Activated CD4-positive, alpha-beta T cell treated with anti-CD3 and anti-CD28 coated beads, Interleukin-2, amount 10 ng/mL, durations not matched to agents 7 days and 5 days (primary cell): ENCODE measurements at regions not wholly inside any gene's neighbourhood (a gene's known extent, or its start where the extent isn't known, plus 50 kb on each side); places are given as distances from the start of the nearest gene placed in this dataset.

Source experiments
- CTCF ChIA-PET: fragments of 350-600 bp; sonication (Branson Sonifier 250); formaldehyde crosslinking; loops from one replicate; lab custom pipeline; 2021; ENCODE audit warnings: antibody characterized with exemption; lab: Charles Lee
- POLR2A ChIA-PET: fragments of 350-600 bp; sonication (Branson Sonifier 250); formaldehyde crosslinking; loops from one replicate; lab custom pipeline; 2021; ENCODE audit warnings: antibody characterized with exemption; lab: Charles Lee
- DNase-seq: peaks from one replicate; pipeline ENCODE4 v3.0.0-alpha.2; 2020
- H3K27ac Mint-ChIP-seq: one replicate; pipeline ENCODE4 v1.8.0; 2021; ENCODE audit warnings: mild to moderate bottlenecking, moderate library complexity, mixed read lengths
- H3K27me3 Mint-ChIP-seq: one replicate; pipeline ENCODE4 v1.8.0; 2021; ENCODE audit warnings: mixed read lengths
- H3K36me3 Mint-ChIP-seq: one replicate; pipeline ENCODE4 v1.8.0; 2021; ENCODE audit warnings: low read depth, mixed read lengths
- H3K4me1 Mint-ChIP-seq: one replicate; pipeline ENCODE4 v1.8.0; 2021; ENCODE audit warnings: mixed read lengths
- H3K4me3 Mint-ChIP-seq: one replicate; pipeline ENCODE4 v1.8.0; 2021; ENCODE audit warnings: mild to moderate bottlenecking, moderate library complexity, mixed read lengths
- H3K9me3 Mint-ChIP-seq: one replicate; pipeline ENCODE4 v1.8.0; 2021; ENCODE audit warnings: mixed read lengths

DNA sequence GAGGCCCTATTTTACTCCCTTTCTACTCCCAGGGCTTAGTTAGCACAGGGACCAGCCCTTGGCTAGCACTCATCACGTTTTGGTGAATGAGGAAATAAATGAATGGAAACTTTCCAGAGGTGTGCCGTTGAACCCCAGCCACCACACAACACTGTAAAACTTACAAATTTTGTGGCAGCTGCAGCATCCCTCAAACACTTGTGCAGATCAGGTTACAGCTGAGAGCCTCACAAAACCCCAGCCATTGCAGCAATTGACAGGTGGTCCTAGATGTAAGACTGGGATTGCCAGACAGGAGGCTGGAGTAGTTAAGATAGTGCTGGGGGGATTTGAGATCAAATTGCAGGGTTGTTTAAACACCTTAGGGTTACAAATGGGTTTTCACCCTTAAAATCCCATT lies 482.2 kb upstream of the KIF2A start:
- H3K27ac Mint-ChIP-seq = no peak overlapping the region
- no peak for DNase-seq
- H3K4me3 Mint-ChIP-seq = no peak overlapping the region
- peaks cover 2% of the 10 kb centered on the region for H3K27me3 Mint-ChIP-seq
- H3K4me1 Mint-ChIP-seq = no peaks in the 10 kb centered on the region
- no peaks in the 10 kb centered on the region for H3K9me3 Mint-ChIP-seq
- ChIA-PET POLR2A (no interaction called here), CTCF (no interaction called here)
- no peaks in the 10 kb centered on the region for H3K36me3 Mint-ChIP-seq

DNA sequence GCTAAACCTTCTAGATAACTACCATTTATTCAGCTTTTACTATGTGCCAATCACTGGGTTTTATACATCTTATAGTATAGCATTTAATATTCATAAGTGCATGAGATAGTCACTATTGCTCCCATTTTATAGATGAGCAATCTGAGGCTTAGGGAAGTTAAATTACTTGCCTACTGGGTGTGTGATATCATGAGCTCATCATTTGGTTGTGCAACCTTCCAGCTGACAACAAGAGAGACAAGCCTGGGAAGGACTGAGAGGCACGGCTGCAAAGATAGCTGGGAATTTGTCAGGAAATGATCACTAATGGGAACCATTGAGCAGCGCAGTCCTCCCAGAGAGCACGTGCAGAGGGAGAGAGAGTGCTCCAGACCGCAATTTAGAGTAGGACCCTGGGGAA lies 481.6 kb upstream of the KIF2A start:
- ChIA-PET POLR2A (no interaction called here), CTCF (no interaction called here)
- Mint-ChIP-seq H3K4me1 (no peaks in the 10 kb centered on the region), H3K27me3 (peaks cover under 1% of the 10 kb centered on the region), H3K27ac (no peak overlapping the region), H3K9me3 (no peaks in the 10 kb centered on the region), H3K36me3 (no peaks in the 10 kb centered on the region), H3K4me3 (no peak overlapping the region)
- no peak for DNase-seq

DNA sequence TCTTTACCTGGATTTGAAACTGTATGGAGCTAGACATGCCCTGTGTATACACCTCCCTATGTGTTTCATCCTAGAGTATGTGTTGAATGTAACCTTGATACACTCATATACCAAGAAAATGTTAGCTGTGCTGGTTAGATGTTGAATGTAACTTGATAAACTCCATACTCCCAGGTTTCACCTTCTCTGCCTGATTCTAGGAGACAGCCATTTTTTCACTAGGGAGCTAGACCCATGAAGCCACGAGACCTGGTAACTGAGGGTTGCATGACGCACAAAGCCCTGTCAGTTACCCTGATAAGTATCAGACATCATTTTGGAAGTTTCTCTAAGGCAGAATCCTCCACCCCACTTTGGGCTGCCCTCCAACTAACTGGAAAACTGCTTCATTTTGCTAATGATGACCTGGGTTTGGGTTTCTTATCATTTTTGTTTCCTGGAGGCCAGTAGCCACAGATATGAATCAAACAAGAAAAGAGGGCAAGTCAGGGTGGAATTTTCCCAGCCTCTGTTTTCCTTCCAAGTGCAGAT lies 478.5 kb upstream of the KIF2A start:
- DNase-seq = no peak
- no peaks in the 10 kb centered on the region for H3K27me3 Mint-ChIP-seq
- H3K9me3 Mint-ChIP-seq = no peaks in the 10 kb centered on the region
- H3K27ac Mint-ChIP-seq = no peak overlapping the region
- no peaks in the 10 kb centered on the region for H3K4me1 Mint-ChIP-seq
- no peak overlapping the region for H3K4me3 Mint-ChIP-seq
- CTCF ChIA-PET = no interaction called here
- H3K36me3 Mint-ChIP-seq = no peaks in the 10 kb centered on the region
- POLR2A ChIA-PET = no interaction called here

DNA sequence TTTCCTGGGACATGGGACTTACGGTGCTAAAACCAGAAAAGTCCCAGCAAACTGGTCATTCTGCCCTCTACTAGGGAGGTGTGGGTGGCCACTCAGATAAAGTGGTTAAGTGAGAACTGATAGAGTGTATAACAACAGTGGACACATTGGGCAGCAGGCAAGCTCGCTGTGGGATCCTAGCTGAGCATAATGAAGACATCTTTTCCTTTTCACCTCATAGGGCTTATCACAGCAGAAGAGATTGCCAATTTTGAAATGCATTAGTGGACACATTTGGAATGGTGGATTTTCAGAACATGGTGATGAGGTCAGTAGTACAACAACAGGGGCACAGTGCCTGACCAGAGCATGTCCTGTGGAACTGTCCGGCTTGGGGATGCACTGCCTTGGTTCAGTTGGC lies 477.1 kb upstream of the KIF2A start:
- Mint-ChIP-seq H3K9me3 (no peaks in the 10 kb centered on the region), H3K27ac (no peak overlapping the region), H3K36me3 (no peaks in the 10 kb centered on the region), H3K27me3 (no peaks in the 10 kb centered on the region), H3K4me1 (no peaks in the 10 kb centered on the region), H3K4me3 (no peak overlapping the region)
- no peak for DNase-seq
- CTCF ChIA-PET = no interaction called here
- POLR2A ChIA-PET = no interaction called here

DNA sequence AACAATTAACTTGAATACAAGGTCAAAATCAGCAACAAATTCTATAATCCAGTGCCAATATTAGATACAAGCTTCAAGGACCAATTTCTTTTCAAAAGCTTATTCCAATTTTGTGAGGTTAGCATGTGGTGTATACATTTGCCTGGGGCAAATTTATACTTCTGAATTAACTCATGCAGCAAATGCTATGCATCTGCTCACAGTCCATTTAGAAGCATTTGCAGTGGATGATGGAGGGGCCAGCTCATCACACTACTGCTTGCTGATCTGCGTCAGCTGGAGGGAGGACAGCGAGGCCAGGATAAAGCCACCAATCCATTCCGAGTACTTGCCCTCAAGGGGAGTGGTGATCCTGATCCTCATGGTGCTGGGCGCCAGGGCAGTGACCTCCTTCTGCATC lies 474.3 kb upstream of the KIF2A start:
- DNase-seq = no peak
- ChIA-PET CTCF (no interaction called here), POLR2A (no interaction called here)
- Mint-ChIP-seq H3K27me3 (peaks cover 3% of the 10 kb centered on the region), H3K4me1 (no peaks in the 10 kb centered on the region), H3K4me3 (no peak overlapping the region), H3K9me3 (no peaks in the 10 kb centered on the region), H3K27ac (no peak overlapping the region), H3K36me3 (no peaks in the 10 kb centered on the region)

DNA sequence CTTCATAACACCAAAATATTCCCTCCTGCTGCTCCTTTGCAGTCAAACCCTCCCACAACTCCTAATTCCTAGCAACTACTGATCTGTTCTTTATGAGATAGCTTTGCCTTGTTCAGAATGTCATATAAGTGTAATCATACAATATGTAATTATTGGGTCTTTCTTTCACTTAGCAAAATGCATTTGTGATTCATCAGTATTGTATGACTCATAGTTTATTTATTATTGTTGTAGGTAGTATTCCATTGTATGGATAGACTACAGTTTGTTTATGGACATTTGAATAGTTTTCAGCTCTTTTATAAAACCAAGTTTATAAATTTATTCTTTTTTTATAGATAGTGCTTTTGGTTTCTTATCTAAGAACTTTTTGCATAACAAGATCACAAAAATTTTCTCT lies 468.2 kb upstream of the KIF2A start:
- no peaks in the 10 kb centered on the region for H3K36me3 Mint-ChIP-seq
- peaks cover 3% of the 10 kb centered on the region for H3K27me3 Mint-ChIP-seq
- ChIA-PET POLR2A (interaction anchor here (0.6 kb wide), 1 partner anchor 128 kb away, joined by 3 read pairs; no protein-coding TSS in a partner anchor), CTCF (no interaction called here)
- H3K4me3 Mint-ChIP-seq = no peak overlapping the region
- DNase-seq = no peak
- H3K4me1 Mint-ChIP-seq = no peaks in the 10 kb centered on the region
- no peak overlapping the region for H3K27ac Mint-ChIP-seq
- no peaks in the 10 kb centered on the region for H3K9me3 Mint-ChIP-seq

DNA sequence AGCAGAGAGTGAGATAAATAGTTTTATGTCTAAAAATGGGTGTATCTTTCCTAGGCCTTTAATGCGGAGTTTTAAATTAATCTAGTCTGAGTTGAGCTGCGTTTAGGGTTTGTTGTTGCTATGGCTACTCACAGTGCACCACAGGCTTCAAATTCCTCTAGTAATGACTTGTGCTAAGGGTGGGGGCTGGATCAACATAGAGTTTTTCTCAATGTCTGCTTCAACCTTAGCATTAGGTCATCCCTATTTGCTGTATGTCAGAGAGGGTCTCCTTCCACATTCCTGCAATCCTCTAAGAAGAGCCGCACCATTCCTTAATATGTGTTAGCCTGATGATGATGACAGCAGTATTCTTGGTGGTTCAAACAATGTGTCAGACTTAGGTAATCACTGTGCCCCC lies 465.6 kb upstream of the KIF2A start:
- POLR2A ChIA-PET = no interaction called here
- CTCF ChIA-PET = no interaction called here
- no peaks in the 10 kb centered on the region for H3K9me3 Mint-ChIP-seq

DNA sequence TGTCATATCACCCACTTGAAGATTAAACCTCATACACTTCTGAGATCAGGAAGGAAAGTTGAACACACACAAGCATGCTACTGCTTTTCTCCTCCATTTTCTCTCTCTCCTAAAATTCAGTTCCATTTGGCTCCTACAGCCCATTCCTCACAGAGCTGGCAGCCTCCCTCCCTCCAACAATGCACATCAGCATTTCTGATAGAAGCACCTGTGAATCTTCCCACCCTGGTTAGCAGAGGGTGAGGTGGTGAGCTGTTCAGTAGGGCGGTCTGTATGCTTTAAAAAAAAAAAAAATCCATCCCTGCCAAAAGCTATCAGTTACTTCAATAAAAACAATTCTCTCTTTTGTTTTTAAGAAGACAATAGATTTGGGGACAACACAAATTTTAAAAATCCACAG lies 463.2 kb upstream of the KIF2A start:
- Mint-ChIP-seq H3K4me1 (no peaks in the 10 kb centered on the region), H3K27me3 (peaks cover 3% of the 10 kb centered on the region), H3K36me3 (no peaks in the 10 kb centered on the region), H3K9me3 (no peaks in the 10 kb centered on the region), H3K27ac (no peak overlapping the region), H3K4me3 (no peak overlapping the region)
- ChIA-PET CTCF (no interaction called here), POLR2A (no interaction called here)
- DNase-seq = no peak

More for the DNA sequence above, 465.6 kb upstream of the KIF2A start:
- peaks cover 3% of the 10 kb centered on the region for H3K27me3 Mint-ChIP-seq
- H3K27ac Mint-ChIP-seq = no peak overlapping the region
- H3K4me3 Mint-ChIP-seq = no peak overlapping the region
- no peaks in the 10 kb centered on the region for H3K36me3 Mint-ChIP-seq
- no peaks in the 10 kb centered on the region for H3K4me1 Mint-ChIP-seq
- DNase-seq = no peak

DNA sequence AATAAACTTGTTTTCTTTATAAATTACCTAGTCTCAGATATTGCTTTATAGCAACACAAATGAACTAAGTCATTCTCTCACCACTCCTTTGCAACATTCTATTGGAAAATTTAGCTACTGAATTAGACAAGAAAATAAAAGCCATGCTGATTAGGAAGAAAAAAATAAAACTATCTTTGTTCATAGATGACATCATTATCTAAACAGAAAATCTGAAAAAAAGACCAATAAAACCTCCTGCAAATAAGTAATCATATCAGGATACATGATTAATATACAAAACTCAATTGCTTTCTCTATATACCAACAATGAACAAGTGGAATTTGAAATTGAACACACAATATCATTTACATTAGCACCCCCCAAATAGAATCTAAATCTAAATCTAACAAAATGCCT lies 455.3 kb upstream of the KIF2A start:
- no peak for DNase-seq
- H3K27ac Mint-ChIP-seq = no peak overlapping the region
- no peaks in the 10 kb centered on the region for H3K4me1 Mint-ChIP-seq
- H3K36me3 Mint-ChIP-seq = no peaks in the 10 kb centered on the region
- no peaks in the 10 kb centered on the region for H3K9me3 Mint-ChIP-seq
- ChIA-PET POLR2A (no interaction called here), CTCF (no interaction called here)
- H3K27me3 Mint-ChIP-seq = peaks cover 3% of the 10 kb centered on the region
- H3K4me3 Mint-ChIP-seq = no peak overlapping the region

DNA sequence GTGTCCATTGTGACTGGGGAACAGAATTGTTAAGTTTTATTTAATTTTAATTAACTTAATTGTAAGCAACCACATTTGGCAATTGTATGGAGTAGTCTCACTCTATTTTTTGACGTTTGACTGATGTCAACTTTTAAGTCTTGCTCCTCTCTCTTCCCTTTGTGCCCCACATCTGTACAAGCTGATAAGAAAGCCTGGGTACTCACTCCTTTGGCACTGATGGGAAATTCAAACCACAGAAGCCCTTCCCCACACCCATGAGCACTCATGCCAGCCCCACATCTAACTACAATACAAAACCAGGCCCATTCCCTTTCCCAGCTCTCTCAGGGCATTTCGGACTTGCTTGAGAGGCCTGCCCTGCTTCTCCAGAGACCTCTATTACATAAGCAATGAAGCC lies 451.5 kb upstream of the KIF2A start:
- ChIA-PET CTCF (no interaction called here), POLR2A (no interaction called here)
- H3K4me3 Mint-ChIP-seq = no peak overlapping the region
- no peaks in the 10 kb centered on the region for H3K4me1 Mint-ChIP-seq
- no peak overlapping the region for H3K27ac Mint-ChIP-seq
- no peaks in the 10 kb centered on the region for H3K36me3 Mint-ChIP-seq
- DNase-seq = no peak
- peaks cover 5% of the 10 kb centered on the region for H3K9me3 Mint-ChIP-seq
- no peaks in the 10 kb centered on the region for H3K27me3 Mint-ChIP-seq

DNA sequence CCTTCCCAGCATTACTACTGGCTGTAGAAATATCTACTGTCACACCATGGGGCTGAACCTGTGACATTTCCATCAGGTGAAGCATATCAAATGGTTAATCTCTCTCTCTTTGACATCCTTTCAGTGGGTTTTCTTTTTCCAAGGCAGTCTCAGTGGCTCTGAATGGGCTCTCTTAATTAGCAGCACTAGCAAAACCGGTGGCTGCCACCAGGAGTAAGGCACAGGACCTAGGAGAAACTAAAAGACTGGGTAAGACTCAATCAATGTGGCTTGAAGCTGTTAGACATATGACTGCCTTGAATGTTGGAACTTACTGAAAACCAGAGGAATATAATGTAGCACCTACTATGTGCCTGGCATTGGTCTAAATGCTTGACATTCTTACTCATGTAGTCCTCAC lies 445.0 kb upstream of the KIF2A start:
- no peaks in the 10 kb centered on the region for H3K4me1 Mint-ChIP-seq
- CTCF ChIA-PET = no interaction called here
- H3K27ac Mint-ChIP-seq = no peak overlapping the region
- POLR2A ChIA-PET = no interaction called here
- no peaks in the 10 kb centered on the region for H3K27me3 Mint-ChIP-seq
- peaks cover 5% of the 10 kb centered on the region for H3K9me3 Mint-ChIP-seq
- H3K36me3 Mint-ChIP-seq = no peaks in the 10 kb centered on the region
- no peak overlapping the region for H3K4me3 Mint-ChIP-seq
- no peak for DNase-seq

DNA sequence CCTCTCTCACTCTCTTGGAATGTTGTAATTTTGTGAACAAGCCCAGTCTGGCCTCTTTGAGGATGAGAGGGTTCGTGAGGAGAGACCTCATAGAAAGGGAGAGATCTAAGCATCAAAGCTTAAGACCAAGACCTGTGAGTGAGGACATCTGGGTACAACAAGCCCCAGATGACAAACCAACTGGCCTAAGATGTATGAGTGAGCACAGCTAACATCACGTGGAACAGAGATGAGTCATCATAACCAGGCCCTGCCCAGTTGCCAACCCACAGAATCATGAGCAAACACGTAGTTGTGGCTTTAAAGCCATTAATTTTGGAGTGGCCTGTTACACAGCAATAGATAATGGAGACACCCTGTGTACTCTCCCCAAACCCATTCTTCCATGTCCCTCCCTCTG lies 439.1 kb upstream of the KIF2A start:
- no peaks in the 10 kb centered on the region for H3K27me3 Mint-ChIP-seq
- CTCF ChIA-PET = no interaction called here
- H3K27ac Mint-ChIP-seq = no peak overlapping the region
- no peaks in the 10 kb centered on the region for H3K4me1 Mint-ChIP-seq
- POLR2A ChIA-PET = no interaction called here
- DNase-seq = no peak
- no peaks in the 10 kb centered on the region for H3K36me3 Mint-ChIP-seq
- H3K9me3 Mint-ChIP-seq = peaks cover 3% of the 10 kb centered on the region
- H3K4me3 Mint-ChIP-seq = no peak overlapping the region

DNA sequence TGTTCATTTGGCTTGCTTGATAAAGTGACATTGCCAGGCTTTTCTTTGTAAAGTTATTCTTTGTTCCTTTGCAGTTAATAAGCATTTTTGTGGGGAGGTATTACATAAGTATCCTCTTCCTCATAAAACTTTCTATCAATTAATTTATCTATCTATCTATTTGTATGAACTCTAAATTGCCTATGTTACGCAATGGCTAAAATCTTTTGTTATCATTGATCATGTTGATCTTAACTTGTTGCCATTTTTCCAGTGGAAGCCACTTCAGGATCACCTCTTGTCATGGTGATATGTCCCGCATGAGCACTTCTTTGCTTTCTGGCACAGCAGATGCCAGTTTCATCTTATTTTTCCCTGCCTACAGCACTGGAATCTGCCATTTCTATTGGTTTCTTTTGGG lies 436.7 kb upstream of the KIF2A start:
- H3K9me3 Mint-ChIP-seq = peaks cover 16% of the 10 kb centered on the region
- no peaks in the 10 kb centered on the region for H3K4me1 Mint-ChIP-seq
- H3K36me3 Mint-ChIP-seq = no peaks in the 10 kb centered on the region
- H3K27ac Mint-ChIP-seq = no peak overlapping the region
- CTCF ChIA-PET = no interaction called here
- H3K4me3 Mint-ChIP-seq = no peak overlapping the region
- POLR2A ChIA-PET = no interaction called here
- no peaks in the 10 kb centered on the region for H3K27me3 Mint-ChIP-seq
- no peak for DNase-seq

DNA sequence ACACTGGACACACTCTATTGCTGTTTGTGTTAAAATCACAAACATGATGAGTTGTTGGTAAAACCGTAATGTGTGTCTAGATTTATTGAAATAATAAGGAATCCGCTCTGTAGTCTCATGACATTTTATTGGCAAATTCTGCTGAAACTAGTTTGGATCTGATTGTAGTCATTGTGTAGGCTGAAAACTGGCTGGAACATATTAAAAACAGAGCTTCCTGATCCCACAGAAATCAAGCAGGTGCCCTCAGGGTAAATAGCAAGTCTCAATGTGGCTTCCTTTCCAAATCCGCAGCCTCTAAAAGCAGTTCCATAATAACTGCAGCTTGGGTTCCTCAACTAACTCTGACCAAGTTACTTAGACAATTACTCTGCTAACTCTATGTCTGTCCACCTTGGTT lies 427.5 kb upstream of the KIF2A start:
- Mint-ChIP-seq H3K4me3 (no peak overlapping the region), H3K4me1 (no peaks in the 10 kb centered on the region), H3K36me3 (no peaks in the 10 kb centered on the region), H3K27ac (no peak overlapping the region), H3K9me3 (peaks cover 4% of the 10 kb centered on the region), H3K27me3 (no peaks in the 10 kb centered on the region)
- POLR2A ChIA-PET = no interaction called here
- CTCF ChIA-PET = no interaction called here
- no peak for DNase-seq
